H1 (cell line): ENCODE measurements at regions not wholly inside any gene's neighbourhood (a gene's known extent, or its start where the extent isn't known, plus 50 kb on each side); places are given as distances from the start of the nearest gene placed in this dataset.
"Not testable (repeated sequence)": the region's sequence is repeated elsewhere in the genome, so short reads cannot be mapped to it uniquely, and the experiment has no call there.

ENCODE experiments used
- CREB1 ChIP-seq: IDR thresholded peaks from 2 replicates; pipeline ENCODE4 v1.6.1; 2012; ENCODE audit warnings: inconsistent platforms
- CTCF ChIP-seq, 3 experiments: IDR thresholded peaks; 1 replicate in 2 of 3; 2 replicates in 1 of 3; pipeline versions ENCODE4 v1.5.1 to v1.6.1; 2011; ENCODE audit warnings: low read length in 3 of 3, mild to moderate bottlenecking in 3 of 3, inconsistent platforms in 2 of 3, low read depth in 1 of 3, moderate library complexity in 1 of 3; ENCODE audit not compliant: insufficient read depth in 1 of 3; ENCODE audit errors: control extremely low read depth in 1 of 3
- EP300 ChIP-seq, 2 experiments: IDR thresholded peaks; 1 replicate in 1 of 2; 2 replicates in 1 of 2; pipeline ENCODE4 v1.6.1; 2011 to 2012; ENCODE audit warnings: low read depth in 2 of 2, low read length in 2 of 2, mild to moderate bottlenecking in 2 of 2, borderline replicate concordance in 1 of 2, inconsistent platforms in 1 of 2, moderate library complexity in 1 of 2
- GABPA ChIP-seq: IDR thresholded peaks from 2 replicates; pipeline ENCODE4 v1.6.1; 2011; ENCODE audit warnings: mild to moderate bottlenecking, low read length, moderate library complexity, borderline replicate concordance; ENCODE audit not compliant: insufficient read depth
- MAX ChIP-seq: IDR thresholded peaks from 2 replicates; pipeline ENCODE4 v1.6.1; 2012; ENCODE audit warnings: inconsistent platforms
- POLR2A ChIP-seq, 2 experiments: IDR thresholded peaks; 1 replicate in 1 of 2; 2 replicates in 1 of 2; pipeline ENCODE4 v1.6.1; 2011; ENCODE audit warnings: low read depth in 2 of 2, low read length in 2 of 2, mild to moderate bottlenecking in 2 of 2; ENCODE audit errors: control extremely low read depth in 1 of 2
- SP2 ChIP-seq: IDR thresholded peaks from 2 replicates; pipeline ENCODE4 v1.6.1; 2012; ENCODE audit warnings: mild to moderate bottlenecking, low read length, inconsistent platforms
- TEAD4 ChIP-seq: IDR thresholded peaks from 2 replicates; pipeline ENCODE4 v1.6.1; 2012; ENCODE audit warnings: low read depth, low read length, inconsistent platforms, mixed read lengths
- USF2 ChIP-seq: IDR thresholded peaks from 2 replicates; pipeline ENCODE4 v1.6.1; 2011; ENCODE audit warnings: low read length, improper control_type of control experiment

GRCh38 chr2:4935291-4935690, 756.9 kb upstream of the SOX11 start:
- TF ChIP-seq TEAD4; GABPA; USF2; CTCF (IDR thresholded peaks at IDR 0.05; ENCODE audit: control extremely low read depth in 1 of 3, insufficient read depth in 1 of 3, low read depth in 1 of 3, low read length in 3 of 3); SP2; POLR2A (IDR thresholded peaks at IDR 0.05; ENCODE audit: control extremely low read depth in 1 of 2, low read depth in 2 of 2, low read length in 2 of 2); MAX; CREB1; EP300 (IDR thresholded peaks at IDR 0.05; ENCODE audit: borderline replicate concordance in 1 of 2, low read depth in 2 of 2, low read length in 2 of 2): not testable (repeated sequence)
